ENCODE measurements at regions not wholly inside any gene's neighbourhood (a gene's known extent, or its start where the extent isn't known, plus 50 kb on each side); places are given as distances from the start of the nearest gene placed in this dataset.

GRCh38 chr14:42070031-42070430 lies 463.4 kb downstream of the LRFN5 start:
- TF ChIP-seq, protein P1, sequence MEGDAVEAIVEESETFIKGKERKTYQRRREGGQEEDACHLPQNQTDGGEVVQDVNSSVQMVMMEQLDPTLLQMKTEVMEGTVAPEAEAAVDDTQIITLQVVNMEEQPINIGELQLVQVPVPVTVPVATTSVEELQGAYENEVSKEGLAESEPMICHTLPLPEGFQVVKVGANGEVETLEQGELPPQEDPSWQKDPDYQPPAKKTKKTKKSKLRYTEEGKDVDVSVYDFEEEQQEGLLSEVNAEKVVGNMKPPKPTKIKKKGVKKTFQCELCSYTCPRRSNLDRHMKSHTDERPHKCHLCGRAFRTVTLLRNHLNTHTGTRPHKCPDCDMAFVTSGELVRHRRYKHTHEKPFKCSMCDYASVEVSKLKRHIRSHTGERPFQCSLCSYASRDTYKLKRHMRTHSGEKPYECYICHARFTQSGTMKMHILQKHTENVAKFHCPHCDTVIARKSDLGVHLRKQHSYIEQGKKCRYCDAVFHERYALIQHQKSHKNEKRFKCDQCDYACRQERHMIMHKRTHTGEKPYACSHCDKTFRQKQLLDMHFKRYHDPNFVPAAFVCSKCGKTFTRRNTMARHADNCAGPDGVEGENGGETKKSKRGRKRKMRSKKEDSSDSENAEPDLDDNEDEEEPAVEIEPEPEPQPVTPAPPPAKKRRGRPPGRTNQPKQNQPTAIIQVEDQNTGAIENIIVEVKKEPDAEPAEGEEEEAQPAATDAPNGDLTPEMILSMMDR (IDR thresholded peaks at IDR 0.05), result no peak
- no peak for TF ChIP-seq POLR2A (IDR thresholded peaks at IDR 0.05)
